Transverse colon (tissue), 4 donors: ENCODE measurements at regions not wholly inside any gene's neighbourhood (a gene's known extent, or its start where the extent isn't known, plus 50 kb on each side); places are given as distances from the start of the nearest gene placed in this dataset.

ENCODE experiments used
- CTCF ChIP-seq, 5 experiments: fragments of 200-600 bp in 3 of 5; fragments of 450-650 bp in 2 of 5; sonication (generic) in 3 of 5; IDR thresholded peaks; 1 replicate in 2 of 5; 2 replicates in 3 of 5; pipeline ENCODE4 v1.5.1; 2016 to 2017; ENCODE audit warnings: antibody characterized with exemption in 5 of 5, inconsistent platforms in 3 of 5, mild to moderate bottlenecking in 2 of 5, moderate library complexity in 1 of 5
- EP300 ChIP-seq: sonication (generic); formaldehyde crosslinking; IDR thresholded peaks from one replicate; pipeline ENCODE4 v1.6.1; 2017; ENCODE audit warnings: antibody characterized with exemption, low read depth
- POLR2A ChIP-seq: fragments of 450-650 bp; IDR thresholded peaks from one replicate; pipeline ENCODE4 v1.6.1; 2016; ENCODE audit warnings: antibody characterized with exemption, mild to moderate bottlenecking, moderate library complexity
- POLR2AphosphoS5 ChIP-seq, 3 donors: sonication (generic); formaldehyde crosslinking; IDR thresholded peaks; one replicate each; pipeline ENCODE4 v1.6.1; 2016; ENCODE audit warnings: antibody characterized with exemption in 3 of 3

GRCh38 chr10:78489034-78489433, 455.4 kb downstream of the RPS24 start:
- no peak for TF ChIP-seq CTCF (IDR thresholded peaks at IDR 0.05)
- TF ChIP-seq EP300 = no peak
- no peak for TF ChIP-seq POLR2A
- TF ChIP-seq POLR2AphosphoS5 (IDR thresholded peaks at IDR 0.05) = no peak
